HL-60 (cell line): ENCODE measurements at regions not wholly inside any gene's neighbourhood (a gene's known extent, or its start where the extent isn't known, plus 50 kb on each side); places are given as distances from the start of the nearest gene placed in this dataset.

Experiments used
- CTCF ChIP-seq: IDR thresholded peaks from one replicate; pipeline ENCODE4 v1.5.1; 2011; ENCODE audit warnings: low read length, control low read depth, inconsistent platforms; ENCODE audit not compliant: insufficient read depth
- GABPA ChIP-seq: IDR thresholded peaks from 2 replicates; pipeline ENCODE4 v1.6.1; 2012; ENCODE audit warnings: low read depth
- POLR2AphosphoS5 ChIP-seq: IDR thresholded peaks from 2 replicates; pipeline ENCODE4 v1.6.1; 2012; ENCODE audit warnings: low read depth
- SPI1 ChIP-seq: IDR thresholded peaks from 2 replicates; pipeline ENCODE4 v1.6.1; 2012; ENCODE audit warnings: low read depth, mild to moderate bottlenecking, borderline replicate concordance
- TF ChIP-seq, protein P1 (sequence below): IDR thresholded peaks from 2 replicates; pipeline ENCODE4 v1.6.1; 2012; ENCODE audit warnings: low read depth; ENCODE audit not compliant: insufficient replicate concordance

- TF ChIP-seq CTCF: no peak
- no peak for TF ChIP-seq SPI1
- no peak for TF ChIP-seq POLR2AphosphoS5
- no peak for TF ChIP-seq GABPA
- TF ChIP-seq, protein P1, sequence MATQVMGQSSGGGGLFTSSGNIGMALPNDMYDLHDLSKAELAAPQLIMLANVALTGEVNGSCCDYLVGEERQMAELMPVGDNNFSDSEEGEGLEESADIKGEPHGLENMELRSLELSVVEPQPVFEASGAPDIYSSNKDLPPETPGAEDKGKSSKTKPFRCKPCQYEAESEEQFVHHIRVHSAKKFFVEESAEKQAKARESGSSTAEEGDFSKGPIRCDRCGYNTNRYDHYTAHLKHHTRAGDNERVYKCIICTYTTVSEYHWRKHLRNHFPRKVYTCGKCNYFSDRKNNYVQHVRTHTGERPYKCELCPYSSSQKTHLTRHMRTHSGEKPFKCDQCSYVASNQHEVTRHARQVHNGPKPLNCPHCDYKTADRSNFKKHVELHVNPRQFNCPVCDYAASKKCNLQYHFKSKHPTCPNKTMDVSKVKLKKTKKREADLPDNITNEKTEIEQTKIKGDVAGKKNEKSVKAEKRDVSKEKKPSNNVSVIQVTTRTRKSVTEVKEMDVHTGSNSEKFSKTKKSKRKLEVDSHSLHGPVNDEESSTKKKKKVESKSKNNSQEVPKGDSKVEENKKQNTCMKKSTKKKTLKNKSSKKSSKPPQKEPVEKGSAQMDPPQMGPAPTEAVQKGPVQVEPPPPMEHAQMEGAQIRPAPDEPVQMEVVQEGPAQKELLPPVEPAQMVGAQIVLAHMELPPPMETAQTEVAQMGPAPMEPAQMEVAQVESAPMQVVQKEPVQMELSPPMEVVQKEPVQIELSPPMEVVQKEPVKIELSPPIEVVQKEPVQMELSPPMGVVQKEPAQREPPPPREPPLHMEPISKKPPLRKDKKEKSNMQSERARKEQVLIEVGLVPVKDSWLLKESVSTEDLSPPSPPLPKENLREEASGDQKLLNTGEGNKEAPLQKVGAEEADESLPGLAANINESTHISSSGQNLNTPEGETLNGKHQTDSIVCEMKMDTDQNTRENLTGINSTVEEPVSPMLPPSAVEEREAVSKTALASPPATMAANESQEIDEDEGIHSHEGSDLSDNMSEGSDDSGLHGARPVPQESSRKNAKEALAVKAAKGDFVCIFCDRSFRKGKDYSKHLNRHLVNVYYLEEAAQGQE: no peak
Measured at GRCh38 chrX:39268207-39268606, 466.9 kb downstream of the MID1IP1 start.
